Natural killer cell (primary cell): ENCODE measurements at regions not wholly inside any gene's neighbourhood (a gene's known extent, or its start where the extent isn't known, plus 50 kb on each side); places are given as distances from the start of the nearest gene placed in this dataset.

Experiments used
- ATAC-seq, 3 donors: fragments of 150-1000 bp in 2 of 3; fragments of 200-7000 bp in 1 of 3; cut with Tn5 transposase; 1 replicate in 1 of 3; 2 replicates in 2 of 3; pipeline ENCODE4 v1.10.0; 2021; ENCODE audit warnings: mild to moderate bottlenecking in 2 of 3, moderate library complexity in 2 of 3
- DNase-seq, 2 donors: peaks; one replicate each; pipeline versions ENCODE4 v3.0.0 to v3.0.0-alpha.2; 2013 to 2021; ENCODE audit warnings: mixed read lengths in 1 of 2
- H3K27ac ChIP-seq: one replicate; pipeline ENCODE4 v1.5.1; 2013; ENCODE audit warnings: mild to moderate bottlenecking, low read length
- H3K27me3 ChIP-seq: one replicate; pipeline ENCODE4 v1.6.1; 2013; ENCODE audit warnings: low read length; ENCODE audit not compliant: control insufficient read depth, insufficient read depth
- H3K36me3 ChIP-seq: one replicate; pipeline ENCODE4 v1.6.1; 2013; ENCODE audit warnings: low read length; ENCODE audit not compliant: control insufficient read depth, insufficient read depth
- H3K4me1 ChIP-seq: one replicate; pipeline ENCODE4 v1.6.1; 2013; ENCODE audit warnings: low read length; ENCODE audit not compliant: control insufficient read depth, insufficient read depth
- H3K4me3 ChIP-seq: one replicate; pipeline ENCODE4 v1.5.1; 2013; ENCODE audit warnings: low read length
- H3K9me3 ChIP-seq: one replicate; pipeline ENCODE4 v1.6.1; 2013; ENCODE audit warnings: low read length; ENCODE audit not compliant: control insufficient read depth, insufficient read depth
- H3K27ac Mint-ChIP-seq, 2 donors: one replicate each; pipeline ENCODE4 v1.8.0; 2022; ENCODE audit warnings: mild to moderate bottlenecking in 2 of 2, mixed read lengths in 2 of 2, moderate library complexity in 1 of 2
- H3K27me3 Mint-ChIP-seq, 2 donors: one replicate each; pipeline ENCODE4 v1.8.0; 2022; ENCODE audit warnings: low read depth in 2 of 2, mixed read lengths in 2 of 2
- H3K36me3 Mint-ChIP-seq: one replicate; pipeline ENCODE4 v1.8.0; 2022; ENCODE audit warnings: mixed read lengths
- H3K4me1 Mint-ChIP-seq, 2 donors: one replicate each; pipeline ENCODE4 v1.8.0; 2022; ENCODE audit warnings: mixed read lengths in 2 of 2
- H3K4me3 Mint-ChIP-seq: one replicate; pipeline ENCODE4 v1.8.0; 2022; ENCODE audit warnings: mild to moderate bottlenecking, moderate library complexity, mixed read lengths
- H3K9me3 Mint-ChIP-seq, 2 donors: one replicate each; pipeline ENCODE4 v1.8.0; 2022; ENCODE audit warnings: mixed read lengths in 2 of 2
- CTCF ChIP-seq: fragments of 200-600 bp; IDR thresholded peaks from one replicate; pipeline ENCODE4 v1.8.0; 2022; ENCODE audit warnings: antibody characterized with exemption
- WGBS: methylation state at CpG from one replicate; pipeline ENCODE4 v1.1.7; 2013; ENCODE audit warnings: missing lambda C conversion rate; ENCODE audit not compliant: insufficient coverage; 5-methylcytosine and 5-hydroxymethylcytosine counted together
- intact Hi-C: fragments of 100-400 bp; cut with micrococcal nuclease; formaldehyde crosslinking; loops from one replicate; pipeline ENCODE4 v1.14.2; 2022

GRCh38 chr6:86474081-86474480, 463.2 kb upstream of the HTR1E start:
- no peak overlapping the region for H3K27ac Mint-ChIP-seq
- H3K27me3 ChIP-seq = no peaks in the 10 kb centered on the region
- no peak for ATAC-seq
- no peak for DNase-seq
- no peaks in the 10 kb centered on the region for H3K4me1 Mint-ChIP-seq
- H3K4me1 ChIP-seq = no peaks in the 10 kb centered on the region
- peaks cover 13% of the 10 kb centered on the region for H3K9me3 ChIP-seq
- TF ChIP-seq CTCF = no peak
- H3K36me3 Mint-ChIP-seq = no peaks in the 10 kb centered on the region
- intact Hi-C loops = no loop called here
- peaks cover 5 to 9% of the 10 kb centered on the region in 2 donors for H3K9me3 Mint-ChIP-seq
- H3K4me3 Mint-ChIP-seq = no peak overlapping the region
- no peaks in the 10 kb centered on the region for H3K27me3 Mint-ChIP-seq
- no peaks in the 10 kb centered on the region for H3K36me3 ChIP-seq
- 91% methylated on average over 8 of the region's 9 CpGs for WGBS
- no peak overlapping the region for H3K27ac ChIP-seq
- H3K4me3 ChIP-seq = no peak overlapping the region

GRCh38 chr6:86471791-86472190, 465.5 kb upstream of the HTR1E start:
- Histone ChIP-seq H3K27me3 (no peaks in the 10 kb centered on the region), H3K4me1 (no peaks in the 10 kb centered on the region), H3K4me3 (no peak overlapping the region), H3K9me3 (peaks cover 11% of the 10 kb centered on the region), H3K36me3 (no peaks in the 10 kb centered on the region), H3K27ac (no peak overlapping the region)
- no peak for DNase-seq
- WGBS = 55% methylated on average over 3 of the region's 3 CpGs
- Mint-ChIP-seq H3K27me3 (no peaks in the 10 kb centered on the region), H3K9me3 (peaks cover 5 to 13% of the 10 kb centered on the region in 2 donors), H3K4me3 (no peak overlapping the region), H3K4me1 (no peaks in the 10 kb centered on the region), H3K27ac (no peak overlapping the region), H3K36me3 (no peaks in the 10 kb centered on the region)
- ATAC-seq = no peak
- no peak for TF ChIP-seq CTCF
- intact Hi-C loops = no loop called here

GRCh38 chr6:86459978-86460377, 477.4 kb upstream of the HTR1E start:
- DNase-seq (no peak), ATAC-seq (no peak)
- Histone ChIP-seq H3K27me3 (no peaks in the 10 kb centered on the region), H3K4me1 (no peaks in the 10 kb centered on the region), H3K36me3 (no peaks in the 10 kb centered on the region), H3K9me3 (no peaks in the 10 kb centered on the region), H3K4me3 (no peak overlapping the region), H3K27ac (no peak overlapping the region)
- intact Hi-C loops = no loop called here
- Mint-ChIP-seq H3K4me1 (no peaks in the 10 kb centered on the region), H3K27ac (no peak overlapping the region), H3K9me3 (peaks cover 22 to 24% of the 10 kb centered on the region in 2 donors), H3K27me3 (no peaks in the 10 kb centered on the region), H3K36me3 (peaks cover 8% of the 10 kb centered on the region), H3K4me3 (no peak overlapping the region)
- TF ChIP-seq CTCF = no peak
- WGBS = 93% methylated on average over 4 of the region's 4 CpGs

GRCh38 chr6:86456821-86457220, 480.5 kb upstream of the HTR1E start:
- no peaks in the 10 kb centered on the region for H3K27me3 ChIP-seq
- peaks cover 8% of the 10 kb centered on the region for H3K36me3 Mint-ChIP-seq
- no peak overlapping the region for H3K4me3 ChIP-seq
- H3K4me3 Mint-ChIP-seq = no peak overlapping the region
- H3K36me3 ChIP-seq = no peaks in the 10 kb centered on the region
- TF ChIP-seq CTCF = no peak
- DNase-seq (no peak), ATAC-seq (no peak)
- intact Hi-C loops = no loop called here
- no peak overlapping the region for H3K27ac ChIP-seq
- H3K27ac Mint-ChIP-seq = no peak overlapping the region
- H3K9me3 ChIP-seq = no peaks in the 10 kb centered on the region
- no peaks in the 10 kb centered on the region for H3K27me3 Mint-ChIP-seq
- H3K4me1 ChIP-seq = no peaks in the 10 kb centered on the region
- H3K9me3 Mint-ChIP-seq = peaks cover 17 to 28% of the 10 kb centered on the region in 2 donors
- H3K4me1 Mint-ChIP-seq = no peaks in the 10 kb centered on the region
